Panc1 (cell line): ENCODE measurements at regions not wholly inside any gene's neighbourhood (a gene's known extent, or its start where the extent isn't known, plus 50 kb on each side); places are given as distances from the start of the nearest gene placed in this dataset.

Experiments used
- POLR2AphosphoS5 ChIP-seq: IDR thresholded peaks from 2 replicates; pipeline ENCODE4 v1.6.1; 2012; ENCODE audit warnings: mild to moderate bottlenecking, low read depth, low read length, moderate library complexity
- TCF7L2 ChIP-seq: IDR thresholded peaks from 2 replicates; pipeline ENCODE4 v1.6.1; 2011; ENCODE audit warnings: mild to moderate bottlenecking, low read depth, low read length, inconsistent platforms
- TF ChIP-seq, protein P1 (sequence below): fragments of 450-650 bp; IDR thresholded peaks from 2 replicates; pipeline ENCODE4 v1.5.1; 2017; ENCODE audit warnings: mild to moderate bottlenecking
- TF ChIP-seq, protein P2 (sequence below), 2 experiments: IDR thresholded peaks; 2 replicates each; pipeline ENCODE4 v1.6.1; 2011 to 2012; ENCODE audit warnings: low read depth in 2 of 2, control low read depth in 1 of 2, low read length in 1 of 2, mild to moderate bottlenecking in 1 of 2, moderate library complexity in 1 of 2; ENCODE audit not compliant: insufficient read depth in 1 of 2

DNA sequence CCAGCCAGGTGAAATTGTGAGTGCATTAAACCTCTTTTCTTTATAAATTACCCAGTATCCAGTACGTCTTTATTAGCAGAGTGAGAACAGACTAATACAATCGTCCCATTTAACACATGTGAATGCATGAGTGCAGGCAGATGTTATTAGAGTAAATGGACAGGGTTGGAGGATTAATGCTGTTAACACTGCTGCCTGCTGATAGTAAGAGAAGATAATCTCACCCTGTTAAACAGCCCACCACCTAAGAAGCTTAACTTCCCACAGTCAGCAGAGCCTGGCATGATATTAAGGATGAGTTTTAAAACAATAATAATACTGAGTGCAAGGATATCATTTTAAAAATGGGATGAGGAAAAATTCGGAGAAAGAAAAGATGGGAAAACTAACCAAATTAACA lies 181.4 kb upstream of the LHX8 start:
- TF ChIP-seq, protein P1, sequence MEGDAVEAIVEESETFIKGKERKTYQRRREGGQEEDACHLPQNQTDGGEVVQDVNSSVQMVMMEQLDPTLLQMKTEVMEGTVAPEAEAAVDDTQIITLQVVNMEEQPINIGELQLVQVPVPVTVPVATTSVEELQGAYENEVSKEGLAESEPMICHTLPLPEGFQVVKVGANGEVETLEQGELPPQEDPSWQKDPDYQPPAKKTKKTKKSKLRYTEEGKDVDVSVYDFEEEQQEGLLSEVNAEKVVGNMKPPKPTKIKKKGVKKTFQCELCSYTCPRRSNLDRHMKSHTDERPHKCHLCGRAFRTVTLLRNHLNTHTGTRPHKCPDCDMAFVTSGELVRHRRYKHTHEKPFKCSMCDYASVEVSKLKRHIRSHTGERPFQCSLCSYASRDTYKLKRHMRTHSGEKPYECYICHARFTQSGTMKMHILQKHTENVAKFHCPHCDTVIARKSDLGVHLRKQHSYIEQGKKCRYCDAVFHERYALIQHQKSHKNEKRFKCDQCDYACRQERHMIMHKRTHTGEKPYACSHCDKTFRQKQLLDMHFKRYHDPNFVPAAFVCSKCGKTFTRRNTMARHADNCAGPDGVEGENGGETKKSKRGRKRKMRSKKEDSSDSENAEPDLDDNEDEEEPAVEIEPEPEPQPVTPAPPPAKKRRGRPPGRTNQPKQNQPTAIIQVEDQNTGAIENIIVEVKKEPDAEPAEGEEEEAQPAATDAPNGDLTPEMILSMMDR: no peak
- TF ChIP-seq, protein P2, sequence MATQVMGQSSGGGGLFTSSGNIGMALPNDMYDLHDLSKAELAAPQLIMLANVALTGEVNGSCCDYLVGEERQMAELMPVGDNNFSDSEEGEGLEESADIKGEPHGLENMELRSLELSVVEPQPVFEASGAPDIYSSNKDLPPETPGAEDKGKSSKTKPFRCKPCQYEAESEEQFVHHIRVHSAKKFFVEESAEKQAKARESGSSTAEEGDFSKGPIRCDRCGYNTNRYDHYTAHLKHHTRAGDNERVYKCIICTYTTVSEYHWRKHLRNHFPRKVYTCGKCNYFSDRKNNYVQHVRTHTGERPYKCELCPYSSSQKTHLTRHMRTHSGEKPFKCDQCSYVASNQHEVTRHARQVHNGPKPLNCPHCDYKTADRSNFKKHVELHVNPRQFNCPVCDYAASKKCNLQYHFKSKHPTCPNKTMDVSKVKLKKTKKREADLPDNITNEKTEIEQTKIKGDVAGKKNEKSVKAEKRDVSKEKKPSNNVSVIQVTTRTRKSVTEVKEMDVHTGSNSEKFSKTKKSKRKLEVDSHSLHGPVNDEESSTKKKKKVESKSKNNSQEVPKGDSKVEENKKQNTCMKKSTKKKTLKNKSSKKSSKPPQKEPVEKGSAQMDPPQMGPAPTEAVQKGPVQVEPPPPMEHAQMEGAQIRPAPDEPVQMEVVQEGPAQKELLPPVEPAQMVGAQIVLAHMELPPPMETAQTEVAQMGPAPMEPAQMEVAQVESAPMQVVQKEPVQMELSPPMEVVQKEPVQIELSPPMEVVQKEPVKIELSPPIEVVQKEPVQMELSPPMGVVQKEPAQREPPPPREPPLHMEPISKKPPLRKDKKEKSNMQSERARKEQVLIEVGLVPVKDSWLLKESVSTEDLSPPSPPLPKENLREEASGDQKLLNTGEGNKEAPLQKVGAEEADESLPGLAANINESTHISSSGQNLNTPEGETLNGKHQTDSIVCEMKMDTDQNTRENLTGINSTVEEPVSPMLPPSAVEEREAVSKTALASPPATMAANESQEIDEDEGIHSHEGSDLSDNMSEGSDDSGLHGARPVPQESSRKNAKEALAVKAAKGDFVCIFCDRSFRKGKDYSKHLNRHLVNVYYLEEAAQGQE (IDR thresholded peaks at IDR 0.05; ENCODE audit: insufficient read depth in 1 of 2, low read depth in 2 of 2, low read length in 1 of 2): no peak
- TF ChIP-seq POLR2AphosphoS5 (no peak), TCF7L2 (no peak)
